ENCODE measurements at regions not wholly inside any gene's neighbourhood (a gene's known extent, or its start where the extent isn't known, plus 50 kb on each side); places are given as distances from the start of the nearest gene placed in this dataset.
"Not testable (repeated sequence)": the region's sequence is repeated elsewhere in the genome, so short reads cannot be mapped to it uniquely, and the experiment has no call there.

- H4K20me1 ChIP-seq (ENCODE audit: insufficient read depth, low read length); H3K27me3 ChIP-seq (ENCODE audit: control insufficient read depth in 1 of 2, insufficient read depth in 2 of 2, low read length in 2 of 2); H2AFZ ChIP-seq (ENCODE audit: low read length); DNase-seq (ENCODE audit: low spot score); H3K4me2 ChIP-seq (ENCODE audit: low read depth, low read length); FAIRE-seq; BruUV-seq (replicated peaks); H3K36me3 ChIP-seq (replicated peaks in 1 of 2; ENCODE audit: control insufficient read depth in 1 of 2, insufficient read depth in 2 of 2, low read length in 2 of 2); ATAC-seq; in situ Hi-C loops (cut with HindIII; ENCODE audit: extremely low pct_ligation_motif_present, low pct_unique_long_range_greater_than_20kb); H3K9ac ChIP-seq (ENCODE audit: insufficient read depth, low read depth, low read length); CTCF ChIA-PET (ENCODE audit: low intra/inter-chr PET ratio, low total read pairs); H3K9me3 ChIP-seq (ENCODE audit: low read length); H3K4me1 ChIP-seq (ENCODE audit: insufficient read depth, low read length); H3K27ac ChIP-seq (ENCODE audit: extremely low read length, insufficient read depth, low read length); intact Hi-C loops (cut with micrococcal nuclease; ENCODE audit: unreplicated experiment); H3K79me2 ChIP-seq (ENCODE audit: insufficient read depth, low read length); POLR2A ChIA-PET; H3K4me3 ChIP-seq (replicated peaks in 1 of 3; ENCODE audit: insufficient read depth in 1 of 3, low read depth in 2 of 3, low read length in 3 of 3); TF ChIP-seq GABPA (IDR thresholded peaks at IDR 0.05; ENCODE audit: low read depth, low read length): not testable (repeated sequence)
- WGBS (ENCODE audit: low lambda C conversion rate), result 4% methylated on average over 7 of the region's 8 CpGs
- peak; percentile 49; the same call in 1 of the 2 replicates for TF ChIP-seq GABPA (CRISPR knock-in tag; IDR thresholded peaks at IDR 0.05; ENCODE audit: low read depth)
These were observed 104.0 kb downstream of the TMEM121 start for GRCh38 chr14:105630293-105630934.

GRCh38 chr14:105630935-105631779, 104.8 kb downstream of the TMEM121 start:
- H3K27me3 ChIP-seq (ENCODE audit: control insufficient read depth in 1 of 2, insufficient read depth in 2 of 2, low read length in 2 of 2); H3K27ac ChIP-seq (ENCODE audit: extremely low read length, insufficient read depth, low read length); H4K20me1 ChIP-seq (ENCODE audit: insufficient read depth, low read length); in situ Hi-C loops (cut with HindIII; ENCODE audit: extremely low pct_ligation_motif_present, low pct_unique_long_range_greater_than_20kb); H3K36me3 ChIP-seq (replicated peaks in 1 of 2; ENCODE audit: control insufficient read depth in 1 of 2, insufficient read depth in 2 of 2, low read length in 2 of 2); DNase-seq (ENCODE audit: low spot score); BruUV-seq (replicated peaks); CTCF ChIA-PET (ENCODE audit: low intra/inter-chr PET ratio, low total read pairs); H3K79me2 ChIP-seq (ENCODE audit: insufficient read depth, low read length); FAIRE-seq; H3K4me2 ChIP-seq (ENCODE audit: low read depth, low read length); H3K9ac ChIP-seq (ENCODE audit: insufficient read depth, low read depth, low read length); ATAC-seq; H2AFZ ChIP-seq (ENCODE audit: low read length); intact Hi-C loops (cut with micrococcal nuclease; ENCODE audit: unreplicated experiment); H3K9me3 ChIP-seq (ENCODE audit: low read length); POLR2A ChIA-PET; H3K4me1 ChIP-seq (ENCODE audit: insufficient read depth, low read length); H3K4me3 ChIP-seq (replicated peaks in 1 of 3; ENCODE audit: insufficient read depth in 1 of 3, low read depth in 2 of 3, low read length in 3 of 3): not testable (repeated sequence)
- 19% methylated on average over 9 of the region's 24 CpGs for WGBS (ENCODE audit: low lambda C conversion rate)
- TF ChIP-seq GABPA (IDR thresholded peaks at IDR 0.05; ENCODE audit: low read depth, low read length), result peak; percentile 33
- 0 out of 2 replicates have a peak, but pooled peaks have one; percentile 9 for TF ChIP-seq GABPA (CRISPR knock-in tag; IDR thresholded peaks at IDR 0.05; ENCODE audit: low read depth)

Data from HepG2 (cell line).